ENCODE measurements at regions not wholly inside any gene's neighbourhood (a gene's known extent, or its start where the extent isn't known, plus 50 kb on each side); places are given as distances from the start of the nearest gene placed in this dataset.

- TF ChIP-seq POLR2AphosphoS2 (IDR thresholded peaks at IDR 0.05; ENCODE audit: low read depth, low read length), result no peak
- no peak for TF ChIP-seq ZNF384 (IDR thresholded peaks at IDR 0.05; ENCODE audit: borderline replicate concordance, low read depth, low read length)
- TF ChIP-seq, protein P1, sequence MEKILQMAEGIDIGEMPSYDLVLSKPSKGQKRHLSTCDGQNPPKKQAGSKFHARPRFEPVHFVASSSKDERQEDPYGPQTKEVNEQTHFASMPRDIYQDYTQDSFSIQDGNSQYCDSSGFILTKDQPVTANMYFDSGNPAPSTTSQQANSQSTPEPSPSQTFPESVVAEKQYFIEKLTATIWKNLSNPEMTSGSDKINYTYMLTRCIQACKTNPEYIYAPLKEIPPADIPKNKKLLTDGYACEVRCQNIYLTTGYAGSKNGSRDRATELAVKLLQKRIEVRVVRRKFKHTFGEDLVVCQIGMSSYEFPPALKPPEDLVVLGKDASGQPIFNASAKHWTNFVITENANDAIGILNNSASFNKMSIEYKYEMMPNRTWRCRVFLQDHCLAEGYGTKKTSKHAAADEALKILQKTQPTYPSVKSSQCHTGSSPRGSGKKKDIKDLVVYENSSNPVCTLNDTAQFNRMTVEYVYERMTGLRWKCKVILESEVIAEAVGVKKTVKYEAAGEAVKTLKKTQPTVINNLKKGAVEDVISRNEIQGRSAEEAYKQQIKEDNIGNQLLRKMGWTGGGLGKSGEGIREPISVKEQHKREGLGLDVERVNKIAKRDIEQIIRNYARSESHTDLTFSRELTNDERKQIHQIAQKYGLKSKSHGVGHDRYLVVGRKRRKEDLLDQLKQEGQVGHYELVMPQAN (conservative IDR thresholded peaks at IDR 0.05), result no peak
- TF ChIP-seq, protein P2, sequence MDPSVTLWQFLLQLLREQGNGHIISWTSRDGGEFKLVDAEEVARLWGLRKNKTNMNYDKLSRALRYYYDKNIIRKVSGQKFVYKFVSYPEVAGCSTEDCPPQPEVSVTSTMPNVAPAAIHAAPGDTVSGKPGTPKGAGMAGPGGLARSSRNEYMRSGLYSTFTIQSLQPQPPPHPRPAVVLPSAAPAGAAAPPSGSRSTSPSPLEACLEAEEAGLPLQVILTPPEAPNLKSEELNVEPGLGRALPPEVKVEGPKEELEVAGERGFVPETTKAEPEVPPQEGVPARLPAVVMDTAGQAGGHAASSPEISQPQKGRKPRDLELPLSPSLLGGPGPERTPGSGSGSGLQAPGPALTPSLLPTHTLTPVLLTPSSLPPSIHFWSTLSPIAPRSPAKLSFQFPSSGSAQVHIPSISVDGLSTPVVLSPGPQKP (IDR thresholded peaks at IDR 0.05; ENCODE audit: low read depth, low read length), result no peak
- no peak for TF ChIP-seq TCF12 (IDR thresholded peaks at IDR 0.05; ENCODE audit: low read depth, low read length)
- TF ChIP-seq HCFC1 (IDR thresholded peaks at IDR 0.05; ENCODE audit: low read length), result no peak
- TF ChIP-seq, protein P3, sequence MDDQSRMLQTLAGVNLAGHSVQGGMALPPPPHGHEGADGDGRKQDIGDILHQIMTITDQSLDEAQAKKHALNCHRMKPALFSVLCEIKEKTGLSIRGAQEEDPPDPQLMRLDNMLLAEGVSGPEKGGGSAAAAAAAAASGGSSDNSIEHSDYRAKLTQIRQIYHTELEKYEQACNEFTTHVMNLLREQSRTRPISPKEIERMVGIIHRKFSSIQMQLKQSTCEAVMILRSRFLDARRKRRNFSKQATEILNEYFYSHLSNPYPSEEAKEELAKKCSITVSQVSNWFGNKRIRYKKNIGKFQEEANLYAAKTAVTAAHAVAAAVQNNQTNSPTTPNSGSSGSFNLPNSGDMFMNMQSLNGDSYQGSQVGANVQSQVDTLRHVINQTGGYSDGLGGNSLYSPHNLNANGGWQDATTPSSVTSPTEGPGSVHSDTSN (IDR thresholded peaks at IDR 0.05; ENCODE audit: insufficient replicate concordance, low read depth, low read length), result no peak
- TF ChIP-seq TCF7 (IDR thresholded peaks at IDR 0.05; ENCODE audit: borderline replicate concordance), result no peak
- TF ChIP-seq, protein P4, sequence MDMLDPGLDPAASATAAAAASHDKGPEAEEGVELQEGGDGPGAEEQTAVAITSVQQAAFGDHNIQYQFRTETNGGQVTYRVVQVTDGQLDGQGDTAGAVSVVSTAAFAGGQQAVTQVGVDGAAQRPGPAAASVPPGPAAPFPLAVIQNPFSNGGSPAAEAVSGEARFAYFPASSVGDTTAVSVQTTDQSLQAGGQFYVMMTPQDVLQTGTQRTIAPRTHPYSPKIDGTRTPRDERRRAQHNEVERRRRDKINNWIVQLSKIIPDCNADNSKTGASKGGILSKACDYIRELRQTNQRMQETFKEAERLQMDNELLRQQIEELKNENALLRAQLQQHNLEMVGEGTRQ (IDR thresholded peaks at IDR 0.05; ENCODE audit: borderline replicate concordance, low read depth, low read length), result no peak
- no peak for TF ChIP-seq CBX5 (IDR thresholded peaks at IDR 0.05; ENCODE audit: low read depth)
- TF ChIP-seq, protein P5, sequence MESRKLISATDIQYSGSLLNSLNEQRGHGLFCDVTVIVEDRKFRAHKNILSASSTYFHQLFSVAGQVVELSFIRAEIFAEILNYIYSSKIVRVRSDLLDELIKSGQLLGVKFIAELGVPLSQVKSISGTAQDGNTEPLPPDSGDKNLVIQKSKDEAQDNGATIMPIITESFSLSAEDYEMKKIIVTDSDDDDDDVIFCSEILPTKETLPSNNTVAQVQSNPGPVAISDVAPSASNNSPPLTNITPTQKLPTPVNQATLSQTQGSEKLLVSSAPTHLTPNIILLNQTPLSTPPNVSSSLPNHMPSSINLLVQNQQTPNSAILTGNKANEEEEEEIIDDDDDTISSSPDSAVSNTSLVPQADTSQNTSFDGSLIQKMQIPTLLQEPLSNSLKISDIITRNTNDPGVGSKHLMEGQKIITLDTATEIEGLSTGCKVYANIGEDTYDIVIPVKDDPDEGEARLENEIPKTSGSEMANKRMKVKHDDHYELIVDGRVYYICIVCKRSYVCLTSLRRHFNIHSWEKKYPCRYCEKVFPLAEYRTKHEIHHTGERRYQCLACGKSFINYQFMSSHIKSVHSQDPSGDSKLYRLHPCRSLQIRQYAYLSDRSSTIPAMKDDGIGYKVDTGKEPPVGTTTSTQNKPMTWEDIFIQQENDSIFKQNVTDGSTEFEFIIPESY (IDR thresholded peaks at IDR 0.05), result no peak
- TF ChIP-seq NFXL1 (IDR thresholded peaks at IDR 0.05; ENCODE audit: borderline replicate concordance), result no peak
- no peak for TF ChIP-seq WRNIP1 (IDR thresholded peaks at IDR 0.05; ENCODE audit: borderline replicate concordance, low read depth, low read length)
- no peak for TF ChIP-seq SRF (IDR thresholded peaks at IDR 0.05; ENCODE audit: low read depth in 2 of 2, low read length in 2 of 2)
- no peak for TF ChIP-seq NR2C2 (IDR thresholded peaks at IDR 0.05; ENCODE audit: borderline replicate concordance, control insufficient read depth, insufficient read length, low read depth)
- TF ChIP-seq FOXK2 (IDR thresholded peaks at IDR 0.05), result no peak
- TF ChIP-seq JUNB (IDR thresholded peaks at IDR 0.05), result no peak
- no peak for TF ChIP-seq ZNF217 (IDR thresholded peaks at IDR 0.05)
- H4K20me1 ChIP-seq (ENCODE audit: control insufficient read depth, insufficient read depth), result no peaks in the 10 kb centered on the region
- no peak overlapping the region for H3K27ac ChIP-seq (ENCODE audit: control insufficient read depth, insufficient read depth)
- ATAC-seq (no peak), DNase-seq (ENCODE audit: low read depth, low spot score) (no peak), FAIRE-seq (no peak)
- 0% methylated on average over 3 of the region's 3 CpGs for WGBS (ENCODE audit: insufficient coverage, insufficient replicate concordance, low lambda C conversion rate, missing lambda C conversion rate)
- CTCF ChIA-PET, result no interaction called here
- H3K79me2 ChIP-seq (ENCODE audit: control insufficient read depth, insufficient read depth, low read length), result no peaks in the 10 kb centered on the region
- no peaks in the 10 kb centered on the region for H3K36me3 ChIP-seq (ENCODE audit: control insufficient read depth in 2 of 2, insufficient read depth in 2 of 2, low read length in 1 of 2)
- intact Hi-C loops (cut with micrococcal nuclease; ENCODE audit: unreplicated experiment) (no loop called here), in situ Hi-C loops (cut with MboI) (no loop called here)
- H3K4me1 ChIP-seq (ENCODE audit: control insufficient read depth, insufficient read depth, low read length), result peaks cover 12% of the 10 kb centered on the region
- no peak overlapping the region for H3K9ac ChIP-seq (ENCODE audit: control insufficient read depth, insufficient read depth, low read length)
- no peak overlapping the region for H3K4me3 ChIP-seq
- no peak overlapping the region for H2AFZ ChIP-seq (ENCODE audit: control insufficient read depth, low read depth, low read length)
- SMC1A ChIA-PET (ENCODE audit: uncharacterized antibody, unreplicated experiment), result no interaction called here
- no TSS peak for BruUV-seq (replicated peaks)
- POLR2A ChIA-PET, result no interaction called here
- no peaks in the 10 kb centered on the region for H3K27me3 ChIP-seq (replicated peaks in 1 of 2; ENCODE audit: control insufficient read depth in 2 of 2, insufficient read depth in 2 of 2, low read length in 1 of 2)
- H3K9me3 ChIP-seq (replicated peaks; ENCODE audit: control insufficient read depth, insufficient read depth, low read length), result no peaks in the 10 kb centered on the region
- H3K4me2 ChIP-seq (ENCODE audit: control insufficient read depth, insufficient read depth), result no peak overlapping the region
- RAD21 ChIA-PET (ENCODE audit: unreplicated experiment), result no interaction called here
Observed at GRCh38 chr14:66140963-66141362, 345.2 kb upstream of the CCDC196 start.

Measured in GM12878 (cell line).